ENCODE measurements at regions not wholly inside any gene's neighbourhood (a gene's known extent, or its start where the extent isn't known, plus 50 kb on each side); places are given as distances from the start of the nearest gene placed in this dataset.

DNA sequence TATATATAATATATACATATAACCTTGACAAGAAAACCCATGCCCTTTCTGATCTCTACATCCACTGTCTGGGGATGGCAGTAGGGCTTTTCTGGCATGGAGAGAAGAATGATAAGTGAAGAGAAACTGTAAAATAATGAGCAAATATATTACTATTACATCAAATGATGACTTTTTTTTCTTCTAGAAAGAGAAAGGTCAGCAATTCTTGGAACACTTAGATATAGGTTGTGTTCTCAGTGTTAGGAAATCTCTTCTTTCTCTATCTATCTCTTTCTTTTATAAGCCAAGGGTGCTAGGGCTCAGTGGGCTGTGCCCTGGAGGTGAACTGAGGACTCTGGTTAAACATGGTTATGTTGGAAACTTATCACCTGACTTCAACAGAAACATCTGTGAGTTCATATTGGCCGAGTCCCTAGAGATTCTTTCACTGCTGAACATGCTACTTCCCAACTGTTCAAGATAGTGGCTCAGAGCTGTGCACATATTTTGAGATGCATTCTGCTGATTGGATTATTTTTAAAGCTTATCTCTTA is 265.1 kb downstream of the GBA3 start:
- TF ChIP-seq POLR2A (IDR thresholded peaks at IDR 0.05), result no peak
- TF ChIP-seq, protein P1, sequence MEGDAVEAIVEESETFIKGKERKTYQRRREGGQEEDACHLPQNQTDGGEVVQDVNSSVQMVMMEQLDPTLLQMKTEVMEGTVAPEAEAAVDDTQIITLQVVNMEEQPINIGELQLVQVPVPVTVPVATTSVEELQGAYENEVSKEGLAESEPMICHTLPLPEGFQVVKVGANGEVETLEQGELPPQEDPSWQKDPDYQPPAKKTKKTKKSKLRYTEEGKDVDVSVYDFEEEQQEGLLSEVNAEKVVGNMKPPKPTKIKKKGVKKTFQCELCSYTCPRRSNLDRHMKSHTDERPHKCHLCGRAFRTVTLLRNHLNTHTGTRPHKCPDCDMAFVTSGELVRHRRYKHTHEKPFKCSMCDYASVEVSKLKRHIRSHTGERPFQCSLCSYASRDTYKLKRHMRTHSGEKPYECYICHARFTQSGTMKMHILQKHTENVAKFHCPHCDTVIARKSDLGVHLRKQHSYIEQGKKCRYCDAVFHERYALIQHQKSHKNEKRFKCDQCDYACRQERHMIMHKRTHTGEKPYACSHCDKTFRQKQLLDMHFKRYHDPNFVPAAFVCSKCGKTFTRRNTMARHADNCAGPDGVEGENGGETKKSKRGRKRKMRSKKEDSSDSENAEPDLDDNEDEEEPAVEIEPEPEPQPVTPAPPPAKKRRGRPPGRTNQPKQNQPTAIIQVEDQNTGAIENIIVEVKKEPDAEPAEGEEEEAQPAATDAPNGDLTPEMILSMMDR (IDR thresholded peaks at IDR 0.05), result no peak
